Hematopoietic multipotent progenitor cell treated with erythropoietin and hydrocortisone succinate and interleukin-3 and kit ligand, for 15 days (in vitro differentiated cells): ENCODE measurements at regions not wholly inside any gene's neighbourhood (a gene's known extent, or its start where the extent isn't known, plus 50 kb on each side); places are given as distances from the start of the nearest gene placed in this dataset.
"Not testable (repeated sequence)": the region's sequence is repeated elsewhere in the genome, so short reads cannot be mapped to it uniquely, and the experiment has no call there.

Experiments used
- DNase-seq: peaks from one replicate; pipeline ENCODE4 v3.0.0-alpha.2; 2015; ENCODE audit warnings: low spot score

GRCh38 chr10:84571146-84571545, 242.8 kb downstream of the CCSER2 start:
- no peak for DNase-seq

GRCh38 chr10:84574102-84574501, 245.7 kb downstream of the CCSER2 start:
- no peak for DNase-seq

- DNase-seq = no peak
Observed at GRCh38 chr10:84581976-84582375, 253.6 kb downstream of the CCSER2 start.

GRCh38 chr10:84583501-84583900, 255.1 kb downstream of the CCSER2 start:
- no peak for DNase-seq

GRCh38 chr10:84587789-84588188, 259.4 kb downstream of the CCSER2 start:
- DNase-seq = no peak

GRCh38 chr10:84588426-84588825, 260.0 kb downstream of the CCSER2 start:
- no peak for DNase-seq

GRCh38 chr10:84588971-84589370, 260.6 kb downstream of the CCSER2 start:
- DNase-seq = no peak

- no peak for DNase-seq
Observed at GRCh38 chr10:84589526-84590205, 261.3 kb downstream of the CCSER2 start.

- DNase-seq = no peak
Observed at GRCh38 chr10:84590327-84591193, 262.2 kb downstream of the CCSER2 start.

GRCh38 chr10:84593506-84593905, 265.1 kb downstream of the CCSER2 start:
- no peak for DNase-seq

- no peak for DNase-seq
Observed at GRCh38 chr10:84596585-84596984, 268.2 kb downstream of the CCSER2 start.

GRCh38 chr10:84599254-84599653, 270.9 kb downstream of the CCSER2 start:
- no peak for DNase-seq

GRCh38 chr10:84600947-84601346, 272.6 kb downstream of the CCSER2 start:
- no peak for DNase-seq

- not testable (repeated sequence) for DNase-seq
Observed at GRCh38 chr10:84602543-84602942, 274.2 kb downstream of the CCSER2 start.

GRCh38 chr10:84603971-84604370, 275.6 kb downstream of the CCSER2 start:
- DNase-seq = no peak

GRCh38 chr10:84605802-84606201, 277.4 kb downstream of the CCSER2 start:
- DNase-seq = no peak

- no peak for DNase-seq
Observed at GRCh38 chr10:84606428-84606827, 278.0 kb downstream of the CCSER2 start.

GRCh38 chr10:84607044-84607443, 278.7 kb downstream of the CCSER2 start:
- DNase-seq = no peak

GRCh38 chr10:84607523-84607922, 279.1 kb downstream of the CCSER2 start:
- DNase-seq = no peak

- no peak for DNase-seq
Observed at GRCh38 chr10:84608126-84608525, 279.7 kb downstream of the CCSER2 start.

GRCh38 chr10:84613336-84614021, 285.1 kb downstream of the CCSER2 start:
- DNase-seq = no peak

- DNase-seq = no peak
Observed at GRCh38 chr10:84626397-84627087, 298.2 kb downstream of the CCSER2 start.
